Activated T-helper 9 cell treated with anti-CD3 and anti-CD28 coated beads, Interleukin-2, amount 50 U/mL, for 16 hours (primary cell): ENCODE measurements at regions not wholly inside any gene's neighbourhood (a gene's known extent, or its start where the extent isn't known, plus 50 kb on each side); places are given as distances from the start of the nearest gene placed in this dataset.
"Not testable (repeated sequence)": the region's sequence is repeated elsewhere in the genome, so short reads cannot be mapped to it uniquely, and the experiment has no call there.

Source experiments
- DNase-seq: peaks from one replicate; pipeline ENCODE4 v3.0.0-alpha.2; 2020; ENCODE audit warnings: low read depth

- not testable (repeated sequence) for DNase-seq
These were observed 388.3 kb downstream of the IRS2 start for GRCh38 chr13:109398071-109398470.

GRCh38 chr13:109397285-109397684 lies 389.1 kb downstream of the IRS2 start:
- DNase-seq = no peak

- DNase-seq = no peak
These were observed 390.1 kb downstream of the IRS2 start for GRCh38 chr13:109396266-109396665.

- DNase-seq = no peak
These were observed 391.4 kb downstream of the IRS2 start for GRCh38 chr13:109395014-109395413.

DNA sequence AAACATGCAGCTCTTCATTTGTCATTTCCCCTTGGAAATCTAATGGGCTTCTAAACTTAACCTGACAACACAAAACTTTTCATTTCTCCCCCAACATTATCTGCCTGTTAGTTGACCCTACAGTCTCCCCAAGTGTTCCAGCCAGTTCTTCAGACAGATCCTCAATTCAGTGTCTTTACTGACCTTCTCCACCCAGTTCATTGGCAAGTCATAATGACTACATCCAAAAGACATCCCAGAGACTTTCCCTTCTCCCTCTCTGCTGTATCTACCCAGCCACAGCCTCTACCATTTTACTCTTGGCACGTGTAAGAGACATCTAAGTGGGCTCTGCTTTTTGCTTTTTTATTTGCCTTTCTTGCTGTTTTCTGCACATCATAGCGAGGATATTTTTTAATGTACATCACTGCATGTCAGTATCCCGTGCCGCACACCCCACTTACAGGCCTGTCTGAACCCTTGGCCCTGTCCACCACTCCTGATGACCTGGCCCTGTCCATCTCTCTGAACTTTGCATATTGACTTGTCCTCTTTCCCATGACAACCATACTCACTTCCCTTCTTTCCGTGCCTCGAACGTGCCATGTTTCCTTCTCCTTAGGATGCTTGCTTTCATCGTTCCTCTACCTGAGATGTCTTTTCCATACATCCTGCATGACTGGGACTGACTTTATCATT lies 391.9 kb downstream of the IRS2 start:
- DNase-seq = no peak

DNA sequence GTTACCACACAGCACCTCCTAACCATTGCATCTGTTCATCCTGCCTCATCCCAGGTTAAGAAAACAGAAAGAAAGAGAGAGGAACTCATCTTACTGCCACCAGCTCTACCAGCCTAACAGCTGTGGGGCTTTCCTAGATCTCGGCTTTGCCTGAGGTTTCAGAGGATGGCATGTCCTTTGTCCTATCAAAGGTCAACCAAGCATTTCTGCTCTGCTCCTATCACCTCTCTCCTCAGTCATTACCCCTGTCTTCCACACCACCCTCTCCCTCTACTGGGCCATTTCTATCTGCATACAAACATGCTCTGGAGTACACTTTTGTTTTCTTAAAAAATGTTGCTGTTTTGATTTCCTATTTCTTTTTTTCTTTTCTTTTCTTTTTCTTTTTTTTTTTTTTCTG lies 393.3 kb downstream of the IRS2 start:
- no peak for DNase-seq

DNA sequence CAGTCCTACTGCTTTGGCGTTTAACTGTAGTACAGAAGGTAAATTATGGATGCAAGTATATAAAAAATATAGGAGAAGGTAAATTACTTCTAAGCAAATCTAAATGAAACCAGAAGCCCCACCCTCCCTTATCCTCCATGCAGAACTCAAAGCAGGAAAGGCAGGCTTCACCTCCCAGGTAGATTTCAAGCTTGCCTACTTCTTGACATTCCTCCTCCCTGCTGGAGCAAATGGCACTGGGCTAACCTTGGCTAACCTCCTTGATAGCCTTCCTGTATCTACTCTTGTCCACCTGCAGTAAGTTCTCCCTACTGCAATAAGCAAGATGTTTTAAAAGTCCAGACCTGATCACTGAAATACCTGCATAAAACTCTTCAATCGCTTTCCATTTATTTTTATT lies 396.0 kb downstream of the IRS2 start:
- DNase-seq = no peak

DNA sequence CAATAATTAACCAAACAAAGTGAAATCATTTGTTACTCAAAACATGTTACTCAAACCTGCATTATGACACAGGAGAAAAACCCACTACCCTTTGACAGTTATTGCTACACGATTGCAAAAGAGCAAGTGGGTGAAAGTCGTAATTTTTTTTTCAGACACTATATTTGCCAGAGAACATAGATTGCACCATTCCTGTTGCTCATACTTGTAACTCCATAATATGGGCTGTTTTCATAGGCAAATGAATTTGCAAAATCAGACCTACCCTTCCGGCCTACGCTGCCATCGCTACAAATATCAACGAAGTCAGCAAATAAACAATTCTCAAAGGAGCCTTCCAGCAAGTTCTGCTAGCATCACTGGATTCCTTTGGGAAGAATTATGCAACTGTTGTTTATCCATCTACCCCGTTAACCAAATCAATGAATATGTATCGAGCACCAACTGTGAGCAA lies 396.5 kb downstream of the IRS2 start:
- no peak for DNase-seq

GRCh38 chr13:109389456-109389855 lies 396.9 kb downstream of the IRS2 start:
- DNase-seq = no peak

DNA sequence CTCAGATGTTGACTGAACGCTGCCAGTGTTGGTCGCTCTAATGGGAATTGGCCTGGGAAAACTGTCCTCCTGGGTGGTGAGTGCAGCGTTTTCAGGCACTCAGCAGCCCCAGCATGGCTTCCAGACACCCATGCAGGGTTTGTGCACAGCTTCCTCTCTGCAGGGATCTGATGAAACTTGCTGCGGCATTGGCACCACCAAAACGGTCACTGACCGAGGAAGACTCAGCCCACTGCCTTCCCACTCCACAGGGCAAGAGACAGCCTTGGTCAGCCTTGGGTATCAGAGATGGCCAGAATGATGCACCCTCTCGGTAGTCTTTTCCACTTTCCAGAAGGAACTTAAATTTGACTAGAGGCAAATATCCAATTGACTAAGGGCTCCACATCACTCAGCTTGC lies 398.9 kb downstream of the IRS2 start:
- no peak for DNase-seq

DNA sequence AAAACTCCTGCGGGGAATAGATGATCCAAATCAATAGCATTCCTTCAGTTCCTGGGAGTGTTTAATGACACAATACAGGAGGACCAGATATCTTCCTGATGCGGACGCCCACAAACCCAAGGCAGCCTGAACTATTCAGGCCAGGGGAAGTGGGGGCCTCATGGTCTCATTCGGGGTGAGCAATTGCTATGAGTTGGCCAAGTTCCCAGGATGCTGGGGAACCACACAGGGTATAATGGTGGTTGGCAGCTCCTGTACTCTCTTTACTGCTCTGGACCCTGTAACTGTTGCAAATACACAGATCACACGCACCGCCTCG lies 401.2 kb downstream of the IRS2 start:
- DNase-seq = no peak

- no peak for DNase-seq
These were observed 401.7 kb downstream of the IRS2 start for GRCh38 chr13:109384491-109385241.

- DNase-seq = no peak
These were observed 402.7 kb downstream of the IRS2 start for GRCh38 chr13:109383683-109384082.

DNA sequence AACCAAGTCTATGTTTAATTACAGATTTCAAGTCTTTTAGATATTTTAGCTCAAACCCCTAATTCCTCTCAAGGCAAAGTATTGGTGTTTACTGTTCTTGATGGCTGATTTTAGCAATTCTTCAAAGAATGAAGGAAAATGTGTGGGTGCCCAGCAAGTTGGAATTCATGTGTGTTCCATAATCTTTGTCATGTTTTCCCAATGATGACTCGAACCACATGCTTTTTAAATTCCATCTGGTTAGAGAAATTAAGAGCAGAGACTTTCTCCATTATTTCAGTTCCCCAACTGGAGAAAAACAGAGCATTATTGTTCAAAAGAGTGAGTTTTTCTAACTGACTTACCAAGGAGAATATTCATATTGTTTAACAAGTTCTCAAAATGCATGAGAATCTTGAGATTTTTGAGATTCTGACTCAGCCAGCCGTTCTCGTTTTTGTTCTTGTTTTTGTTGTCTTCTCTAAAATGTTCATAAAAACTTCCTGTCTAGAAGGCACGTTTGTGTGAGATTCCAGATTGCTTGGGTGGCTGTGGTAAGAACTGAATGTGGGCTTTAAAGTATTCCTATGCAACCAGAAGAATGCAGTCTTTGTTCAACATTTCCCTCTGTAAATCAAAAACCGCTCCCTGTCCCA lies 404.7 kb downstream of the IRS2 start:
- no peak for DNase-seq

DNA sequence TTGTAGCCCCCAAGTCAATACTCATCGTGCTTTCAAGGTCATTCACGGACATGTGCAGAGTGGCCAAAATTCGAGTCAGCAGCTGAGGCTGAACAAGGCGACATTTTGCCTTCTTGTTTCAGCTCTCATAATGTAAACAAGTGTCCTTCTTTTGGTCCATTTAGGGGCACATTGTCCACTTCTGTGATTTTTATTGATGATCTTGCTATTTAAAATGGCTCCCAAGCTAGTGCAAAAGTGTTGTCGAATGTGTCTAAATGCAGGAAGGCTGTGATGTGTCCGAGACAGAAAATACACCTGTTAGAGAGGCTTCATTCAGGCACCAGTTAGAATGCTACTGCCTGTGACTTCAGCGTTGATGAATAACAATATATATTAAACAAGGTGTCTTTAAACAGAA lies 405.9 kb downstream of the IRS2 start:
- no peak for DNase-seq

DNA sequence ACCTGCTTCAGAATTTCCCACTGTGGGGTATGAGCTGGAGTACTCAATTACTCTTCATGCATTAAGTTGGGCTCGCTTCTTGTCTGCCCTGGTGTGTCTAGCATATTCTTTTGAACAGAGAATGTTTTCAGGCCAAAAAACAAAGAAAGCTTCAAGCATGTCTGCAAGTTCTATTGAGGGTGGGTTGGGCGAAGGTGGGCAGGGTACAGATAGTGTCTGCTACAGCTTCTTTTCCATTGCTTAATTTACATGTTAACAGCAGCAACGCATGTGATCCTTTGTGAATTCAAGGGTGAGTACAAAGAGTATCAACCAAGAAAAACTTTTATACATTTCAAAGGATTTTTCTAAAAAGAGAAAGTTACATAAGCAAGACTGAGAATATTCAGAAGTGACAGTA lies 406.5 kb downstream of the IRS2 start:
- no peak for DNase-seq

GRCh38 chr13:109376936-109377335 lies 409.4 kb downstream of the IRS2 start:
- DNase-seq = no peak

GRCh38 chr13:109374609-109375200 lies 411.7 kb downstream of the IRS2 start:
- DNase-seq = no peak

GRCh38 chr13:109372666-109373065 lies 413.7 kb downstream of the IRS2 start:
- no peak for DNase-seq

DNA sequence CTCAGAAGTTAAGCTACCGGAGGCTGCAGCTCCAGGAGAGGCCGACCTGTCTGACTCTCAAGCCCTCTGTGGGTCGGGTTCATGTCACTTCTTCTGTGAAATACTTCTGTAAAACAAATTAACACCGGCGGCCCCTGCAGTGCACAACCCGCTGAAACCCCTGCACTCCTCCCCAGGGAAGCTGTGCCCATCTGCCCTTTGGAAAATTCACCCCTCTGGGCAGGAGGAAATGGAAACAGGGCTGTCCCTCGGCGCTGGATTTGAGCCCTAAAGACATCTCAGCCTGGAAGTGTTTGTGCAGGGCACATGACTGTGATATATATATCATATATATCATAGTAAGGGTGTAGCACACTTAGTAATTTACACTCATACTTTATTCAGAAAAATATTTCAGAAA lies 415.3 kb downstream of the IRS2 start:
- DNase-seq = no peak

- no peak for DNase-seq
These were observed 415.9 kb downstream of the IRS2 start for GRCh38 chr13:109370496-109370895.

GRCh38 chr13:109369353-109370052 lies 416.9 kb downstream of the IRS2 start:
- DNase-seq = no peak
